VCaP (cell line): ENCODE measurements at regions not wholly inside any gene's neighbourhood (a gene's known extent, or its start where the extent isn't known, plus 50 kb on each side); places are given as distances from the start of the nearest gene placed in this dataset.

Experiments used
- H3K27ac ChIP-seq: fragments of 450-650 bp; 2 replicates; pipeline ENCODE4 v1.5.1; 2017
- CTCF ChIP-seq: fragments of 450-650 bp; conservative IDR thresholded peaks from 2 replicates; pipeline ENCODE4 v1.5.1; 2017; ENCODE audit warnings: mild to moderate bottlenecking, moderate library complexity

DNA sequence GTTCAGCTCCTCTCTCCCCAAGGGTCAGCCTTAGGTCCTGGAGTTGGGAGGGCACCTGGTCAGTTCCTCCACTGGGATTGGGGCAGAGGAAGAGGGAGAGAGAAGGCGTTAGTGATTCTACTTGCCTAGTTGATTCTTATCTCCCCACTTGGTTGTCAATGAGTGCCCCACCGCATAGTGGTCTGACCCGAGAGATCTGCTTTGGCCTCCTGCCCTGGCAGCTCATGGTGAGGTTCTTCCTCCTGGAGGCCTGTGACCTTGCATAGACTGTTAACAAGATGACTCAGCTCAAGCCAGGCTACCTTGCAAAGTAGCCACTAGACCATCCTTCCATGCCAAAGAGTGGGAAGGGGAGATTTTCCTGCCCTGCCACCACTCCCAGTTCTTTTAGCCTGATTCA lies 160.6 kb downstream of the TMEM200A start:
- no peak overlapping the region for H3K27ac ChIP-seq
- TF ChIP-seq CTCF: no peak

DNA sequence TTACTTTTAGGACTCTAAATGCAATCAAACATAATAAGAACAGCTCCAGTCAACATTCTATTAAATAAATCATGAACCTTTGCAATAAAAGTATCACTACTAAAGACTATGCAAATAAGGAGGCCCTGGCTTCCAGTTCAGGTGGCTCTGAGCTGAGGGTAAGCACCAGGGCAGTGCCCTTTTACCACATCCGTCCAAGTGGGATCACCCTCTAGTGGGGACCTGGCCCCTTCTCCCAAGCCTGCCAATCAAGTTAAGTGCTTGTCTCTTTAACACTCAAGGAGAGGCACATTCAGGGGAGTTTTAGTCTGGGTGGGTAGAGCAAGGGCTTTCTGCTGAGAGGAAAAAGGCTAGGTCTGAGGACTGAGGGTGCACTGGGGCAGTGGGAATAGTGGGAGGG lies 161.4 kb downstream of the TMEM200A start:
- H3K27ac ChIP-seq: no peak overlapping the region

GRCh38 chr6:130529569-130530149 lies 163.8 kb downstream of the TMEM200A start:
- TF ChIP-seq CTCF: no peak
- H3K27ac ChIP-seq: no peak overlapping the region

More for the DNA sequence above, 161.4 kb downstream of the TMEM200A start:
- TF ChIP-seq CTCF: no peak

DNA sequence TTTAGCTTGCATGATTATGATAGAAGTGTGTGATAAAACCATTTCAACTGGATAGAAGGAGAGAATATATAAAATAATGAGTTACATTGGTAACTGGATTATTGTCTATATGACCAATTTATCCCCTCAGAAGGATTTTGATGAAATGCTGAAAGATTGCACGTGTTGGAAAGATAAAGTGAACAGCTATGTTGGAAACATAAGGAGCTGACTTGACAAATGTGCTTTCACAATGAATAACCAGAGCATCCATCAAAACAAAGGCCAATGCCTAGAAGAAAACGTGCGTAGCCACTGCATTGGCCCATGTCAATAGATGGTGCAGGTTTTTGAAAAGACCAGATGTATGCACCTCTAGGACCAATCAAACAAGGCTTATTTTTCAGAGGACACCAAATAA lies 168.8 kb downstream of the TMEM200A start:
- H3K27ac ChIP-seq: no peak overlapping the region
- no peak for TF ChIP-seq CTCF

GRCh38 chr6:130535242-130535641 lies 169.4 kb downstream of the TMEM200A start:
- no peak overlapping the region for H3K27ac ChIP-seq
- TF ChIP-seq CTCF: no peak

DNA sequence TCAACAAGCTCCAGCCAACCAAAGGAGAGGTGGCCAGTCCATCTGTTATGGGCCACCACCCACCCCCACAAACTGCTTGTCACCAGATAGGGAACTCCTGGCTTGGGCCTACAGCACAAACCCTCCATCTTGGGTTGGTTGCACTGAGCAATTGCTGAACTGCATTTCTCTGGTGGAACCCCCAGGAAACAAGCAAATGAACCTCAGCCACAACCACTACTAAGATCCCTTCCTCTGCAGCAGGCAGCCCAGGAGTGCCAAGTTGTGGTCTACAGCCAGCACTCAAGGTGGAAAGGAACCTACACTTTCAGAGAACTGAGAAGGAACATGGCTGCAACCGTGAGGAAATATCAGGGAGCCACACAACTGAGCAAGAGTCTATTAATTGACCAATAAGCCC lies 171.6 kb downstream of the TMEM200A start:
- H3K27ac ChIP-seq: no peak overlapping the region

GRCh38 chr6:130547723-130548122 lies 181.9 kb downstream of the TMEM200A start:
- no peak for TF ChIP-seq CTCF
- H3K27ac ChIP-seq: no peak overlapping the region

More for the DNA sequence above, 171.6 kb downstream of the TMEM200A start:
- TF ChIP-seq CTCF: no peak
